ENCODE measurements at regions not wholly inside any gene's neighbourhood (a gene's known extent, or its start where the extent isn't known, plus 50 kb on each side); places are given as distances from the start of the nearest gene placed in this dataset.

DNA sequence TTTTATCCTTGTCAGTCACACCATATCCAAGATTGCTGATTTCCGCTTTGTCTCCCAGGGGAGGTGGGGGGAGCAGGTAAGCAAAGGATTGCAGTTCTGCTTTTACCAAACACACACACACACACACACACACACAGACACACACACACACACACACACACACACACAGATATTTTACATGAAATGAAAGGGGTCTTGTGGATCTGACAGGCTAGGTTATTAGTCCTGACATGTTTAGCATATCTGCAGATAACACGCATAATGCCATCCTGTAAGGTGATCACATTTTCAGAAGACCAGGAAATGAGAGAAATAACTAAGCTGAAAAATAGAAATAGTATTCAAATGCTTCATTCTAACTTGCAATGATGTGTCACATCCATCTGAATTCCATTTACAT, 1113.3 kb downstream of the CDH8 start:
- TF ChIP-seq CTCF (IDR thresholded peaks at IDR 0.05; ENCODE audit: low read length), result no peak
- TF ChIP-seq EZH2phosphoT487 (IDR thresholded peaks at IDR 0.05; ENCODE audit: low read length), result no peak
